ENCODE measurements at regions not wholly inside any gene's neighbourhood (a gene's known extent, or its start where the extent isn't known, plus 50 kb on each side); places are given as distances from the start of the nearest gene placed in this dataset.

- H3K4me3 ChIP-seq (ENCODE audit: low read depth in 2 of 2, low read length in 2 of 2) = no peak overlapping the region
- BruUV-seq (replicated peaks) = no TSS peak
- in situ Hi-C loops (cut with HindIII; ENCODE audit: low pct_unique_long_range_greater_than_20kb, low sequenced_read_pairs) (no loop called here), intact Hi-C loops (cut with micrococcal nuclease; ENCODE audit: unreplicated experiment) (no loop called here)
- no peaks in the 10 kb centered on the region for H3K36me3 ChIP-seq (ENCODE audit: control insufficient read depth, insufficient read depth, low read length)
- H3K27ac ChIP-seq (ENCODE audit: low read length) = no peak overlapping the region
- DNase-seq (ENCODE audit: low read depth, low spot score) (no peak), ATAC-seq (no peak)
- ChIA-PET POLR2A (no interaction called here), CTCF (no interaction called here)
- no peaks in the 10 kb centered on the region for H3K4me1 ChIP-seq (ENCODE audit: control insufficient read depth, insufficient read depth, low read length)
- H3K9me3 ChIP-seq (ENCODE audit: control insufficient read depth, insufficient read depth, low read depth, low read length) = no peaks in the 10 kb centered on the region
- no peaks in the 10 kb centered on the region for H3K27me3 ChIP-seq (ENCODE audit: control insufficient read depth, insufficient read depth, low read length)
- no peak for TF ChIP-seq SIN3A (IDR thresholded peaks at IDR 0.05; ENCODE audit: borderline replicate concordance, insufficient read depth, low read depth, low read length)
- TF ChIP-seq TCF7L2 (IDR thresholded peaks at IDR 0.05; ENCODE audit: low read depth, low read length) = no peak
- TF ChIP-seq, protein P1, sequence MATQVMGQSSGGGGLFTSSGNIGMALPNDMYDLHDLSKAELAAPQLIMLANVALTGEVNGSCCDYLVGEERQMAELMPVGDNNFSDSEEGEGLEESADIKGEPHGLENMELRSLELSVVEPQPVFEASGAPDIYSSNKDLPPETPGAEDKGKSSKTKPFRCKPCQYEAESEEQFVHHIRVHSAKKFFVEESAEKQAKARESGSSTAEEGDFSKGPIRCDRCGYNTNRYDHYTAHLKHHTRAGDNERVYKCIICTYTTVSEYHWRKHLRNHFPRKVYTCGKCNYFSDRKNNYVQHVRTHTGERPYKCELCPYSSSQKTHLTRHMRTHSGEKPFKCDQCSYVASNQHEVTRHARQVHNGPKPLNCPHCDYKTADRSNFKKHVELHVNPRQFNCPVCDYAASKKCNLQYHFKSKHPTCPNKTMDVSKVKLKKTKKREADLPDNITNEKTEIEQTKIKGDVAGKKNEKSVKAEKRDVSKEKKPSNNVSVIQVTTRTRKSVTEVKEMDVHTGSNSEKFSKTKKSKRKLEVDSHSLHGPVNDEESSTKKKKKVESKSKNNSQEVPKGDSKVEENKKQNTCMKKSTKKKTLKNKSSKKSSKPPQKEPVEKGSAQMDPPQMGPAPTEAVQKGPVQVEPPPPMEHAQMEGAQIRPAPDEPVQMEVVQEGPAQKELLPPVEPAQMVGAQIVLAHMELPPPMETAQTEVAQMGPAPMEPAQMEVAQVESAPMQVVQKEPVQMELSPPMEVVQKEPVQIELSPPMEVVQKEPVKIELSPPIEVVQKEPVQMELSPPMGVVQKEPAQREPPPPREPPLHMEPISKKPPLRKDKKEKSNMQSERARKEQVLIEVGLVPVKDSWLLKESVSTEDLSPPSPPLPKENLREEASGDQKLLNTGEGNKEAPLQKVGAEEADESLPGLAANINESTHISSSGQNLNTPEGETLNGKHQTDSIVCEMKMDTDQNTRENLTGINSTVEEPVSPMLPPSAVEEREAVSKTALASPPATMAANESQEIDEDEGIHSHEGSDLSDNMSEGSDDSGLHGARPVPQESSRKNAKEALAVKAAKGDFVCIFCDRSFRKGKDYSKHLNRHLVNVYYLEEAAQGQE (IDR thresholded peaks at IDR 0.05; ENCODE audit: insufficient read depth in 1 of 2, low read depth in 2 of 2, low read length in 1 of 2) = no peak
- no peak for TF ChIP-seq POLR2AphosphoS5 (IDR thresholded peaks at IDR 0.05; ENCODE audit: low read depth, low read length)
- TF ChIP-seq, protein P2, sequence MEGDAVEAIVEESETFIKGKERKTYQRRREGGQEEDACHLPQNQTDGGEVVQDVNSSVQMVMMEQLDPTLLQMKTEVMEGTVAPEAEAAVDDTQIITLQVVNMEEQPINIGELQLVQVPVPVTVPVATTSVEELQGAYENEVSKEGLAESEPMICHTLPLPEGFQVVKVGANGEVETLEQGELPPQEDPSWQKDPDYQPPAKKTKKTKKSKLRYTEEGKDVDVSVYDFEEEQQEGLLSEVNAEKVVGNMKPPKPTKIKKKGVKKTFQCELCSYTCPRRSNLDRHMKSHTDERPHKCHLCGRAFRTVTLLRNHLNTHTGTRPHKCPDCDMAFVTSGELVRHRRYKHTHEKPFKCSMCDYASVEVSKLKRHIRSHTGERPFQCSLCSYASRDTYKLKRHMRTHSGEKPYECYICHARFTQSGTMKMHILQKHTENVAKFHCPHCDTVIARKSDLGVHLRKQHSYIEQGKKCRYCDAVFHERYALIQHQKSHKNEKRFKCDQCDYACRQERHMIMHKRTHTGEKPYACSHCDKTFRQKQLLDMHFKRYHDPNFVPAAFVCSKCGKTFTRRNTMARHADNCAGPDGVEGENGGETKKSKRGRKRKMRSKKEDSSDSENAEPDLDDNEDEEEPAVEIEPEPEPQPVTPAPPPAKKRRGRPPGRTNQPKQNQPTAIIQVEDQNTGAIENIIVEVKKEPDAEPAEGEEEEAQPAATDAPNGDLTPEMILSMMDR (IDR thresholded peaks at IDR 0.05) = no peak
Observed at GRCh38 chr5:93307557-93307956, 273.5 kb downstream of the NR2F1-AS1 start.

DNA sequence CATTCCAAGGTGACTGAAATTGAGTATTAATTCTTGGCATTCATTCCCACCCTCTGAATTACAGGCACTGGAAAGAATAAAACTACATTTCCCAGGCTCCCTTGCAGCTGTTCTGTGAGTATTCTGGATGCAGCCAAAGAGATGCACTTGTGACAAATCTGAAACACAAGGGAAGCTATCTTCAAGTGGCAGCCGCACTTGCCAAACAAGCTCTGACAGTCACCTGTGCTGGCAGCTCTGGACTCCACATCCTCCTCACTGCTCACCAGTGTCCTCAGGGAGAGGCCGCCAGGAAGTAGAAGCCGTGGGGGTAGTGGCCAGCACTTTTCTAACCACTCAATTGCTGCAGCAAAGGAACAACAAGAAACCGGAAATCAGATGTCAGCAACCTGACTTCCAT is 275.0 kb downstream of the NR2F1-AS1 start:
- ChIA-PET POLR2A (no interaction called here), CTCF (no interaction called here)
- in situ Hi-C loops (cut with HindIII; ENCODE audit: low pct_unique_long_range_greater_than_20kb, low sequenced_read_pairs) (no loop called here), intact Hi-C loops (cut with micrococcal nuclease; ENCODE audit: unreplicated experiment) (no loop called here)
- ATAC-seq (peak; percentile 58; the same call in 1 of the 2 replicates), DNase-seq (ENCODE audit: low read depth, low spot score) (no peak)
- no peaks in the 10 kb centered on the region for H3K9me3 ChIP-seq (ENCODE audit: control insufficient read depth, insufficient read depth, low read depth, low read length)
- TF ChIP-seq POLR2AphosphoS5 (IDR thresholded peaks at IDR 0.05; ENCODE audit: low read depth, low read length) = no peak
- TF ChIP-seq, protein P2 (IDR thresholded peaks at IDR 0.05) = no peak
- no peak for TF ChIP-seq TCF7L2 (IDR thresholded peaks at IDR 0.05; ENCODE audit: low read depth, low read length)
- TF ChIP-seq, protein P1 (IDR thresholded peaks at IDR 0.05; ENCODE audit: insufficient read depth in 1 of 2, low read depth in 2 of 2, low read length in 1 of 2) = no peak
- no peak for TF ChIP-seq SIN3A (IDR thresholded peaks at IDR 0.05; ENCODE audit: borderline replicate concordance, insufficient read depth, low read depth, low read length)
- no peaks in the 10 kb centered on the region for H3K4me1 ChIP-seq (ENCODE audit: control insufficient read depth, insufficient read depth, low read length)
- no peak overlapping the region for H3K27ac ChIP-seq (ENCODE audit: low read length)
- no peaks in the 10 kb centered on the region for H3K36me3 ChIP-seq (ENCODE audit: control insufficient read depth, insufficient read depth, low read length)
- H3K27me3 ChIP-seq (ENCODE audit: control insufficient read depth, insufficient read depth, low read length) = no peaks in the 10 kb centered on the region
- BruUV-seq (replicated peaks) = no TSS peak
- peak overlapping the region; percentile 12 to 46; a peak in 3 of 4 replicates for H3K4me3 ChIP-seq (ENCODE audit: low read depth in 2 of 2, low read length in 2 of 2)
